ENCODE measurements at regions not wholly inside any gene's neighbourhood (a gene's known extent, or its start where the extent isn't known, plus 50 kb on each side); places are given as distances from the start of the nearest gene placed in this dataset.

DNA sequence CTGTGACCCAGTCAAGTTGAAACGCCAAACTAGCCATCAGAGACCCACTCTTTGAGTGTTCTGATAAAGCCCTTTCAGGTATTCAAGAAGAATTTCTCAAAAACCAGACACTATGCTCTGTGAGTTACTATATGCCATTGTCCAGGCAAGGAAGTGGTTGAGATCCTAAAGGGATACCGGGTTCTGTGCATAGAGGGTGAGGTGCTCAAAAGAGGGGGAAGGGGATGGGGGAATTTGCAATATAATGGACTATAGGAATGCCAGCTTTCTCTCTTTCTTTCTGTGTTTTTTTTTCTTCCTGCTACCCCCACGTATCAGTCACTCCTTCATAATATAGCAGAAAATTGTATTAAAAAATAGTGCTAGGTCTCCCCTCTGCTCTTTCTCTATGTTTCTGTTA is 1619.0 kb downstream of the STIM2 start:
- TF ChIP-seq POLR2AphosphoS5 (IDR thresholded peaks at IDR 0.05; ENCODE audit: low read depth) (no peak), ZNF331 (CRISPR knock-in tag; IDR thresholded peaks at IDR 0.05; ENCODE audit: low read depth) (no peak), EZH2phosphoT487 (IDR thresholded peaks at IDR 0.05; ENCODE audit: unreplicated experiment) (no peak), JUNB (IDR thresholded peaks at IDR 0.05; ENCODE audit: unreplicated experiment) (no peak), EZH2 (IDR thresholded peaks at IDR 0.05; ENCODE audit: low read depth, unreplicated experiment) (no peak), CREB1 (CRISPR knock-in tag; IDR thresholded peaks at IDR 0.05; ENCODE audit: low read depth) (no peak), STAT1 (IDR thresholded peaks at IDR 0.05; ENCODE audit: unreplicated experiment) (no peak)
- TF ChIP-seq, protein P1, sequence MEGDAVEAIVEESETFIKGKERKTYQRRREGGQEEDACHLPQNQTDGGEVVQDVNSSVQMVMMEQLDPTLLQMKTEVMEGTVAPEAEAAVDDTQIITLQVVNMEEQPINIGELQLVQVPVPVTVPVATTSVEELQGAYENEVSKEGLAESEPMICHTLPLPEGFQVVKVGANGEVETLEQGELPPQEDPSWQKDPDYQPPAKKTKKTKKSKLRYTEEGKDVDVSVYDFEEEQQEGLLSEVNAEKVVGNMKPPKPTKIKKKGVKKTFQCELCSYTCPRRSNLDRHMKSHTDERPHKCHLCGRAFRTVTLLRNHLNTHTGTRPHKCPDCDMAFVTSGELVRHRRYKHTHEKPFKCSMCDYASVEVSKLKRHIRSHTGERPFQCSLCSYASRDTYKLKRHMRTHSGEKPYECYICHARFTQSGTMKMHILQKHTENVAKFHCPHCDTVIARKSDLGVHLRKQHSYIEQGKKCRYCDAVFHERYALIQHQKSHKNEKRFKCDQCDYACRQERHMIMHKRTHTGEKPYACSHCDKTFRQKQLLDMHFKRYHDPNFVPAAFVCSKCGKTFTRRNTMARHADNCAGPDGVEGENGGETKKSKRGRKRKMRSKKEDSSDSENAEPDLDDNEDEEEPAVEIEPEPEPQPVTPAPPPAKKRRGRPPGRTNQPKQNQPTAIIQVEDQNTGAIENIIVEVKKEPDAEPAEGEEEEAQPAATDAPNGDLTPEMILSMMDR (conservative IDR thresholded peaks at IDR 0.05; ENCODE audit: low read depth in 2 of 2): no peak
- TF ChIP-seq, protein P2, sequence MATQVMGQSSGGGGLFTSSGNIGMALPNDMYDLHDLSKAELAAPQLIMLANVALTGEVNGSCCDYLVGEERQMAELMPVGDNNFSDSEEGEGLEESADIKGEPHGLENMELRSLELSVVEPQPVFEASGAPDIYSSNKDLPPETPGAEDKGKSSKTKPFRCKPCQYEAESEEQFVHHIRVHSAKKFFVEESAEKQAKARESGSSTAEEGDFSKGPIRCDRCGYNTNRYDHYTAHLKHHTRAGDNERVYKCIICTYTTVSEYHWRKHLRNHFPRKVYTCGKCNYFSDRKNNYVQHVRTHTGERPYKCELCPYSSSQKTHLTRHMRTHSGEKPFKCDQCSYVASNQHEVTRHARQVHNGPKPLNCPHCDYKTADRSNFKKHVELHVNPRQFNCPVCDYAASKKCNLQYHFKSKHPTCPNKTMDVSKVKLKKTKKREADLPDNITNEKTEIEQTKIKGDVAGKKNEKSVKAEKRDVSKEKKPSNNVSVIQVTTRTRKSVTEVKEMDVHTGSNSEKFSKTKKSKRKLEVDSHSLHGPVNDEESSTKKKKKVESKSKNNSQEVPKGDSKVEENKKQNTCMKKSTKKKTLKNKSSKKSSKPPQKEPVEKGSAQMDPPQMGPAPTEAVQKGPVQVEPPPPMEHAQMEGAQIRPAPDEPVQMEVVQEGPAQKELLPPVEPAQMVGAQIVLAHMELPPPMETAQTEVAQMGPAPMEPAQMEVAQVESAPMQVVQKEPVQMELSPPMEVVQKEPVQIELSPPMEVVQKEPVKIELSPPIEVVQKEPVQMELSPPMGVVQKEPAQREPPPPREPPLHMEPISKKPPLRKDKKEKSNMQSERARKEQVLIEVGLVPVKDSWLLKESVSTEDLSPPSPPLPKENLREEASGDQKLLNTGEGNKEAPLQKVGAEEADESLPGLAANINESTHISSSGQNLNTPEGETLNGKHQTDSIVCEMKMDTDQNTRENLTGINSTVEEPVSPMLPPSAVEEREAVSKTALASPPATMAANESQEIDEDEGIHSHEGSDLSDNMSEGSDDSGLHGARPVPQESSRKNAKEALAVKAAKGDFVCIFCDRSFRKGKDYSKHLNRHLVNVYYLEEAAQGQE (IDR thresholded peaks at IDR 0.05; ENCODE audit: unreplicated experiment): no peak
- TF ChIP-seq, protein P3, sequence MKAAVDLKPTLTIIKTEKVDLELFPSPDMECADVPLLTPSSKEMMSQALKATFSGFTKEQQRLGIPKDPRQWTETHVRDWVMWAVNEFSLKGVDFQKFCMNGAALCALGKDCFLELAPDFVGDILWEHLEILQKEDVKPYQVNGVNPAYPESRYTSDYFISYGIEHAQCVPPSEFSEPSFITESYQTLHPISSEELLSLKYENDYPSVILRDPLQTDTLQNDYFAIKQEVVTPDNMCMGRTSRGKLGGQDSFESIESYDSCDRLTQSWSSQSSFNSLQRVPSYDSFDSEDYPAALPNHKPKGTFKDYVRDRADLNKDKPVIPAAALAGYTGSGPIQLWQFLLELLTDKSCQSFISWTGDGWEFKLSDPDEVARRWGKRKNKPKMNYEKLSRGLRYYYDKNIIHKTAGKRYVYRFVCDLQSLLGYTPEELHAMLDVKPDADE (IDR thresholded peaks at IDR 0.05): no peak
- TF ChIP-seq, protein P4, sequence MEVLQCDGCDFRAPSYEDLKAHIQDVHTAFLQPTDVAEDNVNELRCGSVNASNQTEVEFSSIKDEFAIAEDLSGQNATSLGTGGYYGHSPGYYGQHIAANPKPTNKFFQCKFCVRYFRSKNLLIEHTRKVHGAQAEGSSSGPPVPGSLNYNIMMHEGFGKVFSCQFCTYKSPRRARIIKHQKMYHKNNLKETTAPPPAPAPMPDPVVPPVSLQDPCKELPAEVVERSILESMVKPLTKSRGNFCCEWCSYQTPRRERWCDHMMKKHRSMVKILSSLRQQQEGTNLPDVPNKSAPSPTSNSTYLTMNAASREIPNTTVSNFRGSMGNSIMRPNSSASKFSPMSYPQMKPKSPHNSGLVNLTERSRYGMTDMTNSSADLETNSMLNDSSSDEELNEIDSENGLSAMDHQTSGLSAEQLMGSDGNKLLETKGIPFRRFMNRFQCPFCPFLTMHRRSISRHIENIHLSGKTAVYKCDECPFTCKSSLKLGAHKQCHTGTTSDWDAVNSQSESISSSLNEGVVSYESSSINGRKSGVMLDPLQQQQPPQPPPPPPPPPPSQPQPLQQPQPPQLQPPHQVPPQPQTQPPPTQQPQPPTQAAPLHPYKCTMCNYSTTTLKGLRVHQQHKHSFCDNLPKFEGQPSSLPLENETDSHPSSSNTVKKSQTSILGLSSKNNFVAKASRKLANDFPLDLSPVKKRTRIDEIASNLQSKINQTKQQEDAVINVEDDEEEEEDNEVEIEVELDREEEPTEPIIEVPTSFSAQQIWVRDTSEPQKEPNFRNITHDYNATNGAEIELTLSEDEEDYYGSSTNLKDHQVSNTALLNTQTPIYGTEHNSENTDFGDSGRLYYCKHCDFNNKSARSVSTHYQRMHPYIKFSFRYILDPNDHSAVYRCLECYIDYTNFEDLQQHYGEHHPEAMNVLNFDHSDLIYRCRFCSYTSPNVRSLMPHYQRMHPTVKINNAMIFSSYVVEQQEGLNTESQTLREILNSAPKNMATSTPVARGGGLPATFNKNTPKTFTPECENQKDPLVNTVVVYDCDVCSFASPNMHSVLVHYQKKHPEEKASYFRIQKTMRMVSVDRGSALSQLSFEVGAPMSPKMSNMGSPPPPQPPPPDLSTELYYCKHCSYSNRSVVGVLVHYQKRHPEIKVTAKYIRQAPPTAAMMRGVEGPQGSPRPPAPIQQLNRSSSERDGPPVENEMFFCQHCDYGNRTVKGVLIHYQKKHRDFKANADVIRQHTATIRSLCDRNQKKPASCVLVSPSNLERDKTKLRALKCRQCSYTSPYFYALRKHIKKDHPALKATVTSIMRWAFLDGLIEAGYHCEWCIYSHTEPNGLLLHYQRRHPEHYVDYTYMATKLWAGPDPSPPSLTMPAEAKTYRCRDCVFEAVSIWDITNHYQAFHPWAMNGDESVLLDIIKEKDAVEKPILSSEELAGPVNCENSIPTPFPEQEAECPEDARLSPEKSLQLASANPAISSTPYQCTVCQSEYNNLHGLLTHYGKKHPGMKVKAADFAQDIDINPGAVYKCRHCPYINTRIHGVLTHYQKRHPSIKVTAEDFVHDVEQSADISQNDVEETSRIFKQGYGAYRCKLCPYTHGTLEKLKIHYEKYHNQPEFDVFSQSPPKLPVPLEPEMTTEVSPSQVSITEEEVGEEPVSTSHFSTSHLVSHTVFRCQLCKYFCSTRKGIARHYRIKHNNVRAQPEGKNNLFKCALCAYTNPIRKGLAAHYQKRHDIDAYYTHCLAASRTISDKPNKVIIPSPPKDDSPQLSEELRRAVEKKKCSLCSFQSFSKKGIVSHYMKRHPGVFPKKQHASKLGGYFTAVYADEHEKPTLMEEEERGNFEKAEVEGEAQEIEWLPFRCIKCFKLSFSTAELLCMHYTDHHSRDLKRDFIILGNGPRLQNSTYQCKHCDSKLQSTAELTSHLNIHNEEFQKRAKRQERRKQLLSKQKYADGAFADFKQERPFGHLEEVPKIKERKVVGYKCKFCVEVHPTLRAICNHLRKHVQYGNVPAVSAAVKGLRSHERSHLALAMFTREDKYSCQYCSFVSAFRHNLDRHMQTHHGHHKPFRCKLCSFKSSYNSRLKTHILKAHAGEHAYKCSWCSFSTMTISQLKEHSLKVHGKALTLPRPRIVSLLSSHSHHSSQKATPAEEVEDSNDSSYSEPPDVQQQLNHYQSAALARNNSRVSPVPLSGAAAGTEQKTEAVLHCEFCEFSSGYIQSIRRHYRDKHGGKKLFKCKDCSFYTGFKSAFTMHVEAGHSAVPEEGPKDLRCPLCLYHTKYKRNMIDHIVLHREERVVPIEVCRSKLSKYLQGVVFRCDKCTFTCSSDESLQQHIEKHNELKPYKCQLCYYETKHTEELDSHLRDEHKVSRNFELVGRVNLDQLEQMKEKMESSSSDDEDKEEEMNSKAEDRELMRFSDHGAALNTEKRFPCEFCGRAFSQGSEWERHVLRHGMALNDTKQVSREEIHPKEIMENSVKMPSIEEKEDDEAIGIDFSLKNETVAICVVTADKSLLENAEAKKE (CRISPR knock-in tag; IDR thresholded peaks at IDR 0.05): no peak
